CD4-positive, alpha-beta T cell (primary cell): ENCODE measurements at regions not wholly inside any gene's neighbourhood (a gene's known extent, or its start where the extent isn't known, plus 50 kb on each side); places are given as distances from the start of the nearest gene placed in this dataset.

Experiments used
- ATAC-seq: fragments of 200-7000 bp; cut with Tn5 transposase; one replicate; pipeline ENCODE4 v1.10.0; 2022; ENCODE audit warnings: mild to moderate bottlenecking; ENCODE audit not compliant: poor library complexity
- CTCF ChIA-PET: fragments of 350-600 bp; sonication (Branson Sonifier 250); formaldehyde crosslinking; loops from one replicate; lab custom pipeline; 2021; ENCODE audit warnings: antibody characterized with exemption, inconsistent platforms; lab: Charles Lee
- POLR2A ChIA-PET: fragments of 350-600 bp; sonication (Branson Sonifier 250); formaldehyde crosslinking; loops from one replicate; lab custom pipeline; 2021; ENCODE audit warnings: antibody characterized with exemption, inconsistent platforms; lab: Charles Lee
- DNase-seq, 14 experiments: peaks; one replicate each; pipeline ENCODE4 v3.0.0-alpha.2; 2013 to 2020; ENCODE audit warnings: mixed read lengths in 2 of 14
- H3K27ac ChIP-seq, 2 donors: one replicate each; pipeline versions ENCODE4 v1.5.1 to v1.7.0; 2013; ENCODE audit warnings: low read length in 2 of 2, low read depth in 1 of 2, mild to moderate bottlenecking in 1 of 2
- H3K27me3 ChIP-seq, 2 experiments: 1 replicate in 1 of 2; 2 replicates in 1 of 2; pipeline versions ENCODE4 v1.6.1 to v1.7.0; 2013; ENCODE audit warnings: low read length in 2 of 2, control low read depth in 1 of 2, mild to moderate bottlenecking in 1 of 2, moderate library complexity in 1 of 2; ENCODE audit not compliant: insufficient read depth in 2 of 2, control insufficient read depth in 1 of 2
- H3K36me3 ChIP-seq: one replicate; pipeline ENCODE4 v1.6.1; 2013; ENCODE audit warnings: low read length, control low read depth; ENCODE audit not compliant: insufficient read depth
- H3K4me1 ChIP-seq: one replicate; pipeline ENCODE4 v1.6.1; 2013; ENCODE audit warnings: low read length, control low read depth; ENCODE audit not compliant: insufficient read depth
- H3K4me3 ChIP-seq: one replicate; pipeline ENCODE4 v1.5.1; 2013; ENCODE audit warnings: mild to moderate bottlenecking, low read length, moderate library complexity
- H3K9me3 ChIP-seq, 2 experiments: 1 replicate in 1 of 2; 2 replicates in 1 of 2; pipeline versions ENCODE4 v1.6.1 to v1.7.0; 2013; ENCODE audit warnings: low read length in 2 of 2, mild to moderate bottlenecking in 2 of 2, control low read depth in 1 of 2, moderate library complexity in 1 of 2; ENCODE audit not compliant: control insufficient read depth in 1 of 2, insufficient read depth in 1 of 2
- H3K27ac Mint-ChIP-seq: one replicate; pipeline ENCODE4 v1.8.0; 2020; ENCODE audit warnings: mixed read lengths
- H3K27me3 Mint-ChIP-seq: one replicate; pipeline ENCODE4 v1.8.0; 2021; ENCODE audit warnings: mixed read lengths
- H3K36me3 Mint-ChIP-seq: one replicate; pipeline ENCODE4 v1.8.0; 2021; ENCODE audit warnings: low read depth, mixed read lengths
- H3K4me1 Mint-ChIP-seq: one replicate; pipeline ENCODE4 v1.8.0; 2021; ENCODE audit warnings: low read depth, mixed read lengths
- H3K4me3 Mint-ChIP-seq: one replicate; pipeline ENCODE4 v1.8.0; 2020; ENCODE audit warnings: mild to moderate bottlenecking, mixed read lengths
- H3K9me3 Mint-ChIP-seq: one replicate; pipeline ENCODE4 v1.8.0; 2020; ENCODE audit warnings: mixed read lengths
- CTCF ChIP-seq: fragments of 200-600 bp; IDR thresholded peaks from one replicate; pipeline ENCODE4 v1.8.0; 2022; ENCODE audit warnings: antibody characterized with exemption, mild to moderate bottlenecking
- intact Hi-C, 2 experiments: fragments of 100-400 bp; cut with DNase I in 1 of 2; cut with micrococcal nuclease in 1 of 2; formaldehyde crosslinking; loops; one replicate each; pipeline versions ENCODE4 v1.15.1 to v1.9.0; 2023 to 2025; cut with DNase I, micrococcal nuclease

- no peaks in the 10 kb centered on the region for H3K36me3 Mint-ChIP-seq
Observed at GRCh38 chr6:112468359-112468758, 121.2 kb downstream of the RFPL4B start.

GRCh38 chr6:112469306-112469705 is 122.2 kb downstream of the RFPL4B start:
- no peaks in the 10 kb centered on the region for H3K4me1 Mint-ChIP-seq
- no peaks in the 10 kb centered on the region for H3K9me3 ChIP-seq
- H3K27me3 Mint-ChIP-seq = peaks cover 7% of the 10 kb centered on the region
- H3K4me3 Mint-ChIP-seq = no peak overlapping the region
- no peaks in the 10 kb centered on the region for H3K4me1 ChIP-seq
- H3K9me3 Mint-ChIP-seq = no peaks in the 10 kb centered on the region
- DNase-seq (no peak), ATAC-seq (no peak)
- H3K36me3 ChIP-seq = no peaks in the 10 kb centered on the region
- no peak for TF ChIP-seq CTCF
- H3K27me3 ChIP-seq = no peaks in the 10 kb centered on the region
- ChIA-PET POLR2A (no interaction called here), CTCF (no interaction called here)
- H3K27ac Mint-ChIP-seq = no peak overlapping the region
- no peak overlapping the region for H3K4me3 ChIP-seq
- intact Hi-C loops = no loop called here
- H3K36me3 Mint-ChIP-seq = no peaks in the 10 kb centered on the region
- H3K27ac ChIP-seq = no peak overlapping the region

More at GRCh38 chr6:112468359-112468758, 121.2 kb downstream of the RFPL4B start:
- Mint-ChIP-seq H3K9me3 (no peaks in the 10 kb centered on the region), H3K4me3 (no peak overlapping the region), H3K27me3 (peaks cover under 1% of the 10 kb centered on the region), H3K27ac (no peak overlapping the region), H3K4me1 (no peaks in the 10 kb centered on the region)
- Histone ChIP-seq H3K4me3 (no peak overlapping the region), H3K27ac (no peak overlapping the region), H3K4me1 (no peaks in the 10 kb centered on the region), H3K9me3 (no peaks in the 10 kb centered on the region), H3K27me3 (no peaks in the 10 kb centered on the region), H3K36me3 (no peaks in the 10 kb centered on the region)
- no peak for TF ChIP-seq CTCF
- intact Hi-C loops = no loop called here
- ATAC-seq (no peak), DNase-seq (no peak)
- CTCF ChIA-PET = no interaction called here
- POLR2A ChIA-PET = no interaction called here

- H3K4me1 Mint-ChIP-seq = no peaks in the 10 kb centered on the region
- no peak for TF ChIP-seq CTCF
- Histone ChIP-seq H3K9me3 (no peaks in the 10 kb centered on the region), H3K4me3 (no peak overlapping the region), H3K27me3 (no peaks in the 10 kb centered on the region), H3K36me3 (no peaks in the 10 kb centered on the region), H3K27ac (no peak overlapping the region), H3K4me1 (no peaks in the 10 kb centered on the region)
- H3K4me3 Mint-ChIP-seq = no peak overlapping the region
- POLR2A ChIA-PET = no interaction called here
- H3K27me3 Mint-ChIP-seq = peaks cover 7% of the 10 kb centered on the region
- no peaks in the 10 kb centered on the region for H3K9me3 Mint-ChIP-seq
- intact Hi-C loops = no loop called here
- ATAC-seq (no peak), DNase-seq (no peak)
- H3K27ac Mint-ChIP-seq = no peak overlapping the region
- no peaks in the 10 kb centered on the region for H3K36me3 Mint-ChIP-seq
- CTCF ChIA-PET = no interaction called here
Observed at GRCh38 chr6:112470376-112470775, 123.2 kb downstream of the RFPL4B start.
